SK-N-SH treated with all-trans-retinoic acid at 6 μM for 48 hours (cell line): ENCODE measurements at regions not wholly inside any gene's neighbourhood (a gene's known extent, or its start where the extent isn't known, plus 50 kb on each side); places are given as distances from the start of the nearest gene placed in this dataset.

Source experiments
- BACH2 ChIP-seq: fragments of 250-450 bp; sonication (Bioruptor Pico); IDR thresholded peaks from 2 replicates; pipeline ENCODE4 v1.9.0; 2021; ENCODE audit warnings: mild to moderate bottlenecking, borderline replicate concordance
- GLIS3 ChIP-seq: fragments of 250-450 bp; sonication (Bioruptor Pico); IDR thresholded peaks from 2 replicates; pipeline ENCODE4 v1.5.0; 2020; ENCODE audit warnings: mild to moderate bottlenecking, moderate library complexity
- RARB ChIP-seq: fragments of 250-450 bp; sonication (Bioruptor Pico); IDR thresholded peaks from 2 replicates; pipeline ENCODE4 v1.8.0; 2021; ENCODE audit warnings: mild to moderate bottlenecking, moderate library complexity
- ZFP3 ChIP-seq: fragments of 250-450 bp; sonication (Bioruptor Pico); IDR thresholded peaks from 2 replicates; pipeline ENCODE4 v1.5.0; 2020; ENCODE audit warnings: mild to moderate bottlenecking, moderate library complexity
- ZFP30 ChIP-seq: fragments of 450-650 bp; formaldehyde crosslinking; IDR thresholded peaks from 2 replicates; pipeline ENCODE4 v1.5.0; 2022; ENCODE audit warnings: mild to moderate bottlenecking, moderate library complexity
- ZNF8 ChIP-seq: fragments of 450-650 bp; formaldehyde crosslinking; IDR thresholded peaks from 2 replicates; pipeline ENCODE4 v1.5.0; 2020; ENCODE audit warnings: mild to moderate bottlenecking, moderate library complexity
- TF ChIP-seq, protein P1 (sequence below): fragments of 250-450 bp; sonication (Bioruptor Pico); IDR thresholded peaks from 2 replicates; pipeline ENCODE4 v1.8.0; 2020; ENCODE audit warnings: mild to moderate bottlenecking, moderate library complexity, borderline replicate concordance
- TF ChIP-seq, protein P2 (sequence below): fragments of 250-450 bp; sonication (Bioruptor Pico); IDR thresholded peaks from 2 replicates; pipeline ENCODE4 v1.5.1; 2020; ENCODE audit warnings: low read depth, mild to moderate bottlenecking, moderate library complexity
- TF ChIP-seq, protein P3 (sequence below): fragments of 250-450 bp; sonication (Bioruptor Pico); IDR thresholded peaks from 2 replicates; pipeline ENCODE4 v1.8.0; 2021; ENCODE audit warnings: low read depth, mild to moderate bottlenecking, moderate library complexity, borderline replicate concordance
- TF ChIP-seq, protein P4 (sequence below): fragments of 250-450 bp; sonication (Bioruptor Pico); IDR thresholded peaks from 2 replicates; pipeline ENCODE4 v1.5.0; 2020; ENCODE audit warnings: mild to moderate bottlenecking, moderate library complexity
- TF ChIP-seq, protein P5 (sequence below): fragments of 250-450 bp; sonication (Bioruptor Pico); IDR thresholded peaks from 2 replicates; pipeline ENCODE4 v1.5.1; 2021; ENCODE audit warnings: mild to moderate bottlenecking, moderate library complexity

- TF ChIP-seq ZFP30 (CRISPR knock-in tag): no peak
- TF ChIP-seq, protein P1, sequence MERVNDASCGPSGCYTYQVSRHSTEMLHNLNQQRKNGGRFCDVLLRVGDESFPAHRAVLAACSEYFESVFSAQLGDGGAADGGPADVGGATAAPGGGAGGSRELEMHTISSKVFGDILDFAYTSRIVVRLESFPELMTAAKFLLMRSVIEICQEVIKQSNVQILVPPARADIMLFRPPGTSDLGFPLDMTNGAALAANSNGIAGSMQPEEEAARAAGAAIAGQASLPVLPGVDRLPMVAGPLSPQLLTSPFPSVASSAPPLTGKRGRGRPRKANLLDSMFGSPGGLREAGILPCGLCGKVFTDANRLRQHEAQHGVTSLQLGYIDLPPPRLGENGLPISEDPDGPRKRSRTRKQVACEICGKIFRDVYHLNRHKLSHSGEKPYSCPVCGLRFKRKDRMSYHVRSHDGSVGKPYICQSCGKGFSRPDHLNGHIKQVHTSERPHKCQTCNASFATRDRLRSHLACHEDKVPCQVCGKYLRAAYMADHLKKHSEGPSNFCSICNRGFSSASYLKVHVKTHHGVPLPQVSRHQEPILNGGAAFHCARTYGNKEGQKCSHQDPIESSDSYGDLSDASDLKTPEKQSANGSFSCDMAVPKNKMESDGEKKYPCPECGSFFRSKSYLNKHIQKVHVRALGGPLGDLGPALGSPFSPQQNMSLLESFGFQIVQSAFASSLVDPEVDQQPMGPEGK (CRISPR knock-in tag): no peak
- TF ChIP-seq, protein P2, sequence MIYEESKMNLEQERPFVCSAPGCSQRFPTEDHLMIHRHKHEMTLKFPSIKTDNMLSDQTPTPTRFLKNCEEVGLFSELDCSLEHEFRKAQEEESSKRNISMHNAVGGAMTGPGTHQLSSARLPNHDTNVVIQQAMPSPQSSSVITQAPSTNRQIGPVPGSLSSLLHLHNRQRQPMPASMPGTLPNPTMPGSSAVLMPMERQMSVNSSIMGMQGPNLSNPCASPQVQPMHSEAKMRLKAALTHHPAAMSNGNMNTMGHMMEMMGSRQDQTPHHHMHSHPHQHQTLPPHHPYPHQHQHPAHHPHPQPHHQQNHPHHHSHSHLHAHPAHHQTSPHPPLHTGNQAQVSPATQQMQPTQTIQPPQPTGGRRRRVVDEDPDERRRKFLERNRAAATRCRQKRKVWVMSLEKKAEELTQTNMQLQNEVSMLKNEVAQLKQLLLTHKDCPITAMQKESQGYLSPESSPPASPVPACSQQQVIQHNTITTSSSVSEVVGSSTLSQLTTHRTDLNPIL: no peak
- no peak for TF ChIP-seq RARB
- TF ChIP-seq, protein P3, sequence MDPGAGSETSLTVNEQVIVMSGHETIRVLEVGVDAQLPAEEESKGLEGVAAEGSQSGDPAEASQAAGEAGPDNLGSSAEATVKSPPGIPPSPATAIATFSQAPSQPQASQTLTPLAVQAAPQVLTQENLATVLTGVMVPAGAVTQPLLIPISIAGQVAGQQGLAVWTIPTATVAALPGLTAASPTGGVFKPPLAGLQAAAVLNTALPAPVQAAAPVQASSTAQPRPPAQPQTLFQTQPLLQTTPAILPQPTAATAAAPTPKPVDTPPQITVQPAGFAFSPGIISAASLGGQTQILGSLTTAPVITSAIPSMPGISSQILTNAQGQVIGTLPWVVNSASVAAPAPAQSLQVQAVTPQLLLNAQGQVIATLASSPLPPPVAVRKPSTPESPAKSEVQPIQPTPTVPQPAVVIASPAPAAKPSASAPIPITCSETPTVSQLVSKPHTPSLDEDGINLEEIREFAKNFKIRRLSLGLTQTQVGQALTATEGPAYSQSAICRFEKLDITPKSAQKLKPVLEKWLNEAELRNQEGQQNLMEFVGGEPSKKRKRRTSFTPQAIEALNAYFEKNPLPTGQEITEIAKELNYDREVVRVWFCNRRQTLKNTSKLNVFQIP (CRISPR knock-in tag): no peak
- no peak for TF ChIP-seq GLIS3 (CRISPR knock-in tag)
- no peak for TF ChIP-seq BACH2 (CRISPR knock-in tag)
- TF ChIP-seq, protein P4, sequence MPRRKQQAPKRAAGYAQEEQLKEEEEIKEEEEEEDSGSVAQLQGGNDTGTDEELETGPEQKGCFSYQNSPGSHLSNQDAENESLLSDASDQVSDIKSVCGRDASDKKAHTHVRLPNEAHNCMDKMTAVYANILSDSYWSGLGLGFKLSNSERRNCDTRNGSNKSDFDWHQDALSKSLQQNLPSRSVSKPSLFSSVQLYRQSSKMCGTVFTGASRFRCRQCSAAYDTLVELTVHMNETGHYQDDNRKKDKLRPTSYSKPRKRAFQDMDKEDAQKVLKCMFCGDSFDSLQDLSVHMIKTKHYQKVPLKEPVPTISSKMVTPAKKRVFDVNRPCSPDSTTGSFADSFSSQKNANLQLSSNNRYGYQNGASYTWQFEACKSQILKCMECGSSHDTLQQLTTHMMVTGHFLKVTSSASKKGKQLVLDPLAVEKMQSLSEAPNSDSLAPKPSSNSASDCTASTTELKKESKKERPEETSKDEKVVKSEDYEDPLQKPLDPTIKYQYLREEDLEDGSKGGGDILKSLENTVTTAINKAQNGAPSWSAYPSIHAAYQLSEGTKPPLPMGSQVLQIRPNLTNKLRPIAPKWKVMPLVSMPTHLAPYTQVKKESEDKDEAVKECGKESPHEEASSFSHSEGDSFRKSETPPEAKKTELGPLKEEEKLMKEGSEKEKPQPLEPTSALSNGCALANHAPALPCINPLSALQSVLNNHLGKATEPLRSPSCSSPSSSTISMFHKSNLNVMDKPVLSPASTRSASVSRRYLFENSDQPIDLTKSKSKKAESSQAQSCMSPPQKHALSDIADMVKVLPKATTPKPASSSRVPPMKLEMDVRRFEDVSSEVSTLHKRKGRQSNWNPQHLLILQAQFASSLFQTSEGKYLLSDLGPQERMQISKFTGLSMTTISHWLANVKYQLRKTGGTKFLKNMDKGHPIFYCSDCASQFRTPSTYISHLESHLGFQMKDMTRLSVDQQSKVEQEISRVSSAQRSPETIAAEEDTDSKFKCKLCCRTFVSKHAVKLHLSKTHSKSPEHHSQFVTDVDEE (CRISPR knock-in tag): no peak
- TF ChIP-seq, protein P5, sequence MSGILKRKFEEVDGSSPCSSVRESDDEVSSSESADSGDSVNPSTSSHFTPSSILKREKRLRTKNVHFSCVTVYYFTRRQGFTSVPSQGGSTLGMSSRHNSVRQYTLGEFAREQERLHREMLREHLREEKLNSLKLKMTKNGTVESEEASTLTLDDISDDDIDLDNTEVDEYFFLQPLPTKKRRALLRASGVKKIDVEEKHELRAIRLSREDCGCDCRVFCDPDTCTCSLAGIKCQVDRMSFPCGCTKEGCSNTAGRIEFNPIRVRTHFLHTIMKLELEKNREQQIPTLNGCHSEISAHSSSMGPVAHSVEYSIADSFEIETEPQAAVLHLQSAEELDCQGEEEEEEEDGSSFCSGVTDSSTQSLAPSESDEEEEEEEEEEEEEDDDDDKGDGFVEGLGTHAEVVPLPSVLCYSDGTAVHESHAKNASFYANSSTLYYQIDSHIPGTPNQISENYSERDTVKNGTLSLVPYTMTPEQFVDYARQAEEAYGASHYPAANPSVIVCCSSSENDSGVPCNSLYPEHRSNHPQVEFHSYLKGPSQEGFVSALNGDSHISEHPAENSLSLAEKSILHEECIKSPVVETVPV (CRISPR knock-in tag): no peak
- TF ChIP-seq ZFP3 (CRISPR knock-in tag): no peak
- TF ChIP-seq ZNF8 (CRISPR knock-in tag): no peak
Measured at GRCh38 chr2:139378373-139378772, 598.2 kb upstream of the NXPH2 start.
